ENCODE measurements at regions not wholly inside any gene's neighbourhood (a gene's known extent, or its start where the extent isn't known, plus 50 kb on each side); places are given as distances from the start of the nearest gene placed in this dataset.
"Not testable (repeated sequence)": the region's sequence is repeated elsewhere in the genome, so short reads cannot be mapped to it uniquely, and the experiment has no call there.

- no peak for TF ChIP-seq CTCF (IDR thresholded peaks at IDR 0.05; ENCODE audit: low read depth, low read length)
- no peak overlapping the region for H3K4me3 ChIP-seq (ENCODE audit: low read depth, low read length)
Observed at GRCh38 chr16:66251476-66252160, 114.9 kb upstream of the CDH5 start.

DNA sequence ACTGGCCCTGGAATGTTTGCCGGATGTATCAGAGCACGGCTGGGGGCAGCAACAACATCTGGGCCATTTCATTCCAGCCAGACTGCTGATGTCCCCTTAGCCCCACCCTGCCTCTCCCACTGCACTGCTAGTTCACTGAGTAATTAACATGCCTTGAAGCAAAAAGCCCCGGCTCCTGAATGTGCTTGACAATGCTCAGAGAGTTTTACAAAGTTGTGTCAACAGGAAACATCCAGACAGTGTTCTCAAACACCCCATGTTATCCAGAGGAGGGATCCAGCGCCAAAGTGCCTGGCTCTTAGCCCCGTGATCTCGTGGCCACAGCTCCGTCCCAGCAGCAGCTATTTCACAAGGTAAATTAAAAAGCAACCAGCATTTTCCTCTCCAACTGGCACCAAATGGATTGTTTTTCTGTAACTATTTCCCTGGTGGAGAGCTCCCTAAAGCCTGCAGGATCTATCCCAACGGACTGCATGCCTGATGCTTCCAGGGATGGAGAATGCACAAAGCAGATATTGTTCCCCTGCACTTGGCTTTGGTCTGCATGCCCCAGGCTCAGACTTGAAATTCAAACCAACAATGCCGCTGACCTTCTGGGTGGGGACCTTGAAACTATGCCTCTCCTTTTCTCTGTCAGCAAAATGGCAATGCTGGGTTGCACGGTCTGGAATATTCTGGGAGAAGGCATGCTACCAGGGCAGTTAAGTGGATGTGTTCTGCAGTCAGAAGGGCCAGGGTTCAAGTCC lies 115.6 kb upstream of the CDH5 start:
- H3K4me3 ChIP-seq (ENCODE audit: low read depth, low read length): no peak overlapping the region
- no peak for TF ChIP-seq CTCF (IDR thresholded peaks at IDR 0.05; ENCODE audit: low read depth, low read length)

DNA sequence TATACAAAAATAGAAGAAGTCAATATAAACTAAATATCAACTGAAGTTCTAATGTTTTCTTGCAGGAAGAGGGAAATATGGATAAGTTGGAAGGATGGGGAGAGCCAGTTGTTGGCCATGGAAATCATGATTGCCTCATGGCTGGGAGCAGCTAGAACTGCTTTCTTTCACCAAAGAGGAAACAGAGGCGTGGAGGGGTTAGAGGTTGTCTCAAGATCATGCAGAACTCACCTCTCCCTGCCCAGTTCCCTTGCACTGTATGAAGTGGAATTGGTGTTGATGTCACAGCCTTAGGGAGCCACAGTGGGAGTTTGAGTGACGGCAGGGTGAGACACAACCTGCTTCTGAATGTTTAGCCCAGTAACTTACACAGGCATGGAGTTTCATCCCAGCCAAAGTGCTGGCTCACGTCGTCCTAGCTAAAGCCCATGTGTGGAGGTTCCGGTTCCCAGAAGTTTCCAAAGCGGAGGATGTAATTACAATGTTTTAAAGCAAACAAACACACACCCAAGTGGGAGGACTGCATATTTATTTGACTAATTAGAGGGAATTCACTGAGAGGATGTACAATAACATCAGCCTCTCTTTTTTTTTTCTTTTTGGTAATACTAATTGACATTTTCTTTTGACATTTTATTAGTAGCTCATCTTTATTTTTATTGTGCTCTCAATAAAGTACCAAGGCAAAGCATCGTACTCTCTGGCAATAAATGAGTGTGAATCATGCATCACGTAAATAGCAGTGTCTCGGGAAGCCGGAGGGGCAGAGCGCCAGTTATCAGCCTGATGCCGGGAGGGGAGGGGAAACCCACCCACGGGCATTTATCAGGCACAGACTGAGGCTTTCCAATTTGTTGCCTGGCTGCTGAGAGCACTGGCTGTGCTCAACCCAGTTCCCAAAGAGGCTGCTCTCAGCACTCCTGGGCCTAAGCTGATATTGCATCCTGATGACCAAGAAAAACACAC lies 118.7 kb upstream of the CDH5 start:
- TF ChIP-seq CTCF (IDR thresholded peaks at IDR 0.05; ENCODE audit: low read depth, low read length): no peak

DNA sequence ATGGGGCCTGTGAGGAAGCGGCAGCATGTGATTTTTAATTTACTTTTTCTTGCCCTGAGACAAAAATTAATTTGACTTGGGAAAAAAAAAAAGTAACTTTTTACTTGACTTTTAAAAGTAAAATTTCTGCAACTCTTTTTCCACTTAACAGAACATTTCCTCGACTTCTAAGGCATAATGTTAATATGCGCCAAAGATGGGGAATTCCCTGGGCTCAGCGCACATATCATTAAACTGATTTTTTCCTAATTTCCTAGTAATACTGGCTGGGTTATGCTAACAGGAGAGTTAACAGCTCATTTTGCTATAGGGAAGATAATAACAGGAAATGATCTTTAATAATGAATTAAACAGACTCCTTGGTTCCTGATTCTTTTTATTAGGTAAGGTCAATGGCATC lies 120.6 kb upstream of the CDH5 start:
- no peak overlapping the region for H3K4me3 ChIP-seq (ENCODE audit: low read depth, low read length)
- TF ChIP-seq CTCF (IDR thresholded peaks at IDR 0.05; ENCODE audit: low read depth, low read length): no peak

More for the DNA sequence above, 118.7 kb upstream of the CDH5 start:
- H3K4me3 ChIP-seq (ENCODE audit: low read depth, low read length): no peak overlapping the region

- no peak for TF ChIP-seq CTCF (IDR thresholded peaks at IDR 0.05; ENCODE audit: low read depth, low read length)
- no peak overlapping the region for H3K4me3 ChIP-seq (ENCODE audit: low read depth, low read length)
Observed at GRCh38 chr16:66245072-66245471, 121.4 kb upstream of the CDH5 start.

DNA sequence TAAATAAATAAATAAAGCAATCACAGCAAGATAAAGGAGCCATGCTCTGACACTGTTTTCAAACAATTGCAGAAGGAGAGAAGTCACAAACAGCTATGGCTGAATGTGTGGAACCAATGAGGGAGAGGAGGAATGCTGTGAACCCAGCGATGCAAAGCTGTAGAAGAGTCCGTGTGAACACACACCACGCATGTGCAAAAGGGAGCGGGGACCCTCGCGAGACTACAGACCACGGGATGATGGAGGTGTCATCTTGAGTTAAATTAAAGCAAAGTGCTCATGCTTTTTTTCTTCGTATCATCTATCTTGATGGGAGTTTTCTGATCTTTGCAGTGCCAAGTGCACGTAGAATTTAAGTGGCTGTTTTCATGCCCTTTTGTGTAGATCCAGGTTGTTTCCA lies 123.8 kb upstream of the CDH5 start:
- no peak for TF ChIP-seq CTCF (IDR thresholded peaks at IDR 0.05; ENCODE audit: low read depth, low read length)
- H3K4me3 ChIP-seq (ENCODE audit: low read depth, low read length): no peak overlapping the region

DNA sequence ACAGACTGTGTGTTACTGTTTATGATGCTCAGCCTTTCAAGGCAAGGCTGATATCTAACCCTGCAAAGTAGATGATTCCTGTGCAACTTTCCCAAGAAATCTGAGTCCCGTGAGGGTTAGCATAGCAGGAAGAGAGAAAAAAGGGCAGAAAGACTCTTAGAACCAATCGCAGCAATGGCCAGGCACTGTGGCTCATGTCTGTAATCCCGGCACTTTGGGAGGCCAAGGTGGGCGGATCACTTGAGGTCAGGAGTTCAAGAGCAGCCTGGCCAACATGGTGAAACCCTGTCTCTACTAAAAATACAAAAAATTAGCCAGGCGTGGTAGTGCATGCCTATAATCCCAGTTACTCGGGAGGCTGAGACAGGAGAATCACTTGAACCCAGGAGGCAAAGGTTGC lies 124.3 kb upstream of the CDH5 start:
- H3K4me3 ChIP-seq (ENCODE audit: low read depth, low read length): not testable (repeated sequence)
